ENCODE measurements at regions not wholly inside any gene's neighbourhood (a gene's known extent, or its start where the extent isn't known, plus 50 kb on each side); places are given as distances from the start of the nearest gene placed in this dataset.
"Not testable (repeated sequence)": the region's sequence is repeated elsewhere in the genome, so short reads cannot be mapped to it uniquely, and the experiment has no call there.

GRCh38 chr17:5753421-5753820, 169.1 kb upstream of the NLRP1 start:
- DNase-seq: no peak

DNA sequence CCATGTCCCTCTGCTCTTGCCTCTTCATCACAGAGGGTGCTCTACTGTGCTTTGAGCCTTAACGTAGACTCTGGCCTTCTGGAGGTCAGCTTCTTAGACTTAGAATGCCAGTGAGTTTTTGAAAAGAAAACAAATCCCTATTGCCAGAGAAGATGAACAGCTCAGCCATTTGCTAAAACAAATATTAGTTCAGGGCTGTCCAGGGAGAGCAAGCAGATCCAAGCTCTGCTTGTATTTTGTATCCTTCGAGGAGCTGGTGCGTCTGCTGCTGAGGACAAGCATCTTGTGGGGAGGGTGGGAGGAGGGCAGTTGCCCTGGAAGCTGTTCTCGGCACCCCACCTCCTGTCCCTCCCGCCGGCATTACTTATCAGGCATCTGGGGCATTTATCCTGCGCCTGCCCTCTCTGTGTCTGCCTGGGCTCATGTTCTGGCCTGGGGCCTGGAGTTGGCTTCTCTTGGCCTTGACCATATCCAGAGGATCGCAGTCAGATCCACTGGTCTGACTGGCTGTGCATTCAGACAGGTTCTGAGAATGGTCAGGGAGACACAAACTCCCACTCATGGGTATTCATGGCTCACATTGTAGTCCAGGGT, 173.1 kb upstream of the NLRP1 start:
- DNase-seq: no peak

- DNase-seq: no peak
Measured at GRCh38 chr17:5758651-5759050, 174.3 kb upstream of the NLRP1 start.

DNA sequence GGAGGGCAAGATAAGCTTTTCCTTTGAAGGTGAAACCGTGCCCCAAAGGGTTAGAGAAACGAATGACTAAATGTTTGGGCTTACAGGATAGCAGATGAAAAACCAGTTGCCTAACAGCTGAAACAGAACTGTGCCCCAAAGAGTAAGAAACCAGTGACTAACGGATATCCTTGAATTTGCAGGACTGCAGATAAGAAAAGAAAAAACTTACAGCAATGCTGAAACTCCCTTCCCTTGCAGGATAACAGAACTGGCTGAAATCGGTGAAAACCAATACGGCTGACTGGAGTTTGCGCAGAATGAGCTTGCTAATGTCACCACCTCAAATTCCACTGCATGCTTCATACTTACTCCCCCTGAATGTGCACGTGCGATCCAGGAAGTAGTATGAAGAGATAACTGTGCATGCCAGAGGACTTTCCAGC, 175.2 kb upstream of the NLRP1 start:
- no peak for DNase-seq

GRCh38 chr17:5762191-5762590, 177.9 kb upstream of the NLRP1 start:
- DNase-seq: no peak

- DNase-seq: no peak
Measured at GRCh38 chr17:5763595-5764306, 179.4 kb upstream of the NLRP1 start.

- no peak for DNase-seq
Measured at GRCh38 chr17:5769593-5770354, 185.5 kb upstream of the NLRP1 start.

DNA sequence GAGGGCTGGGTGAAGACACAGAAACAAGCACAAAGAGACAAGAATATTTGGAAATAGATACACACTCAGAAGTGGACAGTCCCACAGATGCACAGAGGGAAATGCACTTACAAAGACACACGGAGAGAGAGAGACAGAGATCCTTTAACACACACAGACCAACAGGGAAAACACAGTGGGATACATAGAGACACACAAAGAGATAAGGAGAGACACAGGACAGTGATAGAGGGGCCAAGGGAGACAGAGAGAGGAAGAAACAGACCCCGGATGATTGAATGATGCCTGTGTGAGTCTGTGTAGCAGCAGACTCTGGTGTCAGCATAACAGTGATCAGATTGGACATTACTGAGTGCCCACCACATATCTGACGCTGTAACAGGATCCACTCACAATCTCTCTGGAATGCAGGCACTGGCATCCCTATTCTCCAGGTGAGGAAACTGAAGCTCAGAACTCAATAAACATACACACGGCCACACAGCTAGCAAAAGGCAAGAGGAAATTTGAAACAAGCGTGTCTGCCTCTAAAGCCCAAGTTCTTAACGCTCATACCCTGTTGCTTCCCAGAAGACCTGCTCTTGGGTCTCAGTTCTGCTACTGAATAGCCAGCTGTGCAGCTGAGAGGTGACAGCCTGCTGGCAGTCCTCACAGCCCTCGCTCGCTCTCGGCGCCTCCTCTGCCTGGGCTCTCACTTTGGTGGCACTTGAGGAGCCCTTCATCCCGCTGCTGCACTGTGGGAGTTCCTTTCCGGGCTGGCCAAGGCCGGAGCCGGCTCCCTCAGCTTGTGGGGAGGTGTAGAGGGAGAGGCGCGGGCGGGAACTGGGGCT, 186.3 kb upstream of the NLRP1 start:
- DNase-seq: peak in 1 of 2 experiments; percentile 4

- DNase-seq: not testable (repeated sequence)
Measured at GRCh38 chr17:5771271-5771577, 186.9 kb upstream of the NLRP1 start.

- not testable (repeated sequence) for DNase-seq
Measured at GRCh38 chr17:5772017-5772416, 187.7 kb upstream of the NLRP1 start.

DNA sequence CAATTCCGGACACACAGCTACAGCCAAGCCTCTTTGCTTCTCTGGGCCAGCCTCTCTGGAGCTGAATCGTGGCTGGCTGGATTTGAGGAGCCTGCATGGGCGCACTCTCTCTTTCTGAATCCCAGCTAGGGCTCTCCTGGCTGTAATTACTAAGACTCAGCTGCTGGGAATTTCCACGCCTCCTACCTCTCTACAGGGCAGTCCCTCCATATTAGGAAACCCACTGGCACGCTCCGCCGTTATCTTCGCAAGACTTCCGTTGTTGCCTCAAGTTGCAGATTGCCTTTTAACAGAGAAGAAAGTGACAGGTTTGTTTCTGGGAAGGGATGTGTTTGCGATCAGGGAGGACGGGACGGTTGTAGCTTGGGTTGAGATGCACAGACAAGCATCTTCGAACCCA, 188.4 kb upstream of the NLRP1 start:
- DNase-seq: no peak

GRCh38 chr17:5773816-5774360, 189.6 kb upstream of the NLRP1 start:
- no peak for DNase-seq

GRCh38 chr17:5775098-5775497, 190.8 kb upstream of the NLRP1 start:
- no peak for DNase-seq

GRCh38 chr17:5780476-5780875, 196.2 kb upstream of the NLRP1 start:
- DNase-seq: no peak

- DNase-seq: no peak
Measured at GRCh38 chr17:5781236-5781927, 197.1 kb upstream of the NLRP1 start.

DNA sequence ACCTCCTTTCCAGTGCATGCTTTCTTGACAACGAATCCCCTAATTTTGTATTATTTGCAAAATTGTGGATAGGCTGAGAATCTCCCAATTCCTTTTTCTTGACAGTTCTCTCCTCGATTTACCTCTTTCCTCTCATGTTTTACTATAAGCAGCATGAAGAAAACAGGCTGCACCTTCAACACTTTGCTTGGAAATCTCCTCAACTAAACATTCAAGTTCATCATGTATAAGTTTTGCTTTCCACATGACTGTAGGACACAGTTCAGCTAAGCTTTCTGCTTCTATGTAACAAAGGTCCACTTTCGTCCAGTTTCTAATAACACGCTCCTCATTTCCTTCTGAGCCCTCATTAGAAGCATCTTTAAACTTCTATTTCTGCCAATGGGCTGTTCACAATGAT, 199.0 kb upstream of the NLRP1 start:
- no peak for DNase-seq

- DNase-seq: no peak
Measured at GRCh38 chr17:5783851-5784250, 199.5 kb upstream of the NLRP1 start.

DNA sequence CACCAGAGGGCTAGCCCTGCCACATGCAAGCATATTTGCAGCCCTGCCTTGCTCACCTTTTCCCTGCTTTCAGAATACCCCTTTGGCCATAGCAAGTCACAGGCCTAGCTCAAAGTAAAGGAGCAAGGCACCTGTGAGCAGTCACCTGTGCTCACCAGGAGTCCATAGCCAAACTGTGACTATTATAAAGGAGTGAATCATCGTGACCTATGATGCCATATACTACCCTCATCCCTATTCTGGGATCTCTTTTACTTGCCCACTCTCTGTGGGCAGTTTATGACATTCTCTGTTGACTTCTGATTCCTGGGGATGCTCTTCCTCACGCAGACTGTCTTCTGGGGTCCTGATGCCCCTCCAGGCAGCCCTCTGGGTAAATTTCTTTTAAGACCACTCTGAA, 200.5 kb upstream of the NLRP1 start:
- DNase-seq: no peak

GRCh38 chr17:5785338-5785737, 201.0 kb upstream of the NLRP1 start:
- no peak for DNase-seq

DNA sequence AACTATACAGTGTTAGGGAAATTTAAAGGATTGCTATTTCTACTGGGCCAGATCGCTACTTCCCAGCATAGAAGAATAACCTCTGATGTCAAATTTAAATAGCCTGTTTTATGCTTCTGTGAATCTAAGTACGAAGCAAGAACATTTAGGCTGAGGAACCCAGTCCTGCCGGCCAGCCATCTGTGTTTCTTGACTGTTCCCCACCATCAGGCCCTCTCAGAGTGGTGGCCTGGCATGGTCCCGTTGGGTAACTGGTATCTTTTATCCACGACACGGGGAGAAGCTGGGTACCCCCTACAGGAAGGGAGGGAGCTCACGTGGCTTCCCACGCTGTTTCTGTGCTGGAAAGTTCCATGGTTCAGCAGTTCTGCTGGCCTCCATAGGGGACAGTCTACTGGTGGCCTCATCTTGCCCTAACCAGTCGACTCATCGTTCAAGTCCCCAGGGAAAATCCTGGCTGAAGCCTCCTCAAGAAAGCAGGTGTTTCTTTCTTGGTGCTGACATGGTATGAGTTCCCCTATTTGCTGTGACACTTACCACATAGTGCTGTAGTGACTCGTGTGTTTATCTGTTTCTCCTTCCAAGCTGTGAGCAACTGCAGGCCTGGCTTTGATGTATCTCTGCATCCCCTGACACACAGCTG, 201.7 kb upstream of the NLRP1 start:
- DNase-seq: no peak

- no peak for DNase-seq
Measured at GRCh38 chr17:5786510-5786875, 202.2 kb upstream of the NLRP1 start.

All from NCI-H524 (cell line).